GM23338 (cell line): ENCODE measurements at regions not wholly inside any gene's neighbourhood (a gene's known extent, or its start where the extent isn't known, plus 50 kb on each side); places are given as distances from the start of the nearest gene placed in this dataset.

Experiments used
- CREB1 ChIP-seq: fragments of 250-450 bp; sonication (Bioruptor Pico); IDR thresholded peaks from 2 replicates; pipeline ENCODE4 v1.5.0; 2020; ENCODE audit warnings: low read depth, mild to moderate bottlenecking, moderate library complexity
- CTCF ChIP-seq, 2 experiments: fragments of 200-600 bp in 1 of 2; sonication (generic) in 1 of 2; conservative IDR thresholded peaks; 2 replicates each; pipeline versions ENCODE4 v1.5.1 to v1.6.1; 2016 to 2017; ENCODE audit warnings: antibody characterized with exemption in 2 of 2, low read depth in 2 of 2, mild to moderate bottlenecking in 2 of 2, moderate library complexity in 1 of 2
- ETS1 ChIP-seq: IDR thresholded peaks from 2 replicates; pipeline ENCODE4 v1.6.1; 2016; ENCODE audit warnings: antibody characterized with exemption
- EZH2 ChIP-seq: fragments of 200-600 bp; sonication (generic); IDR thresholded peaks from one replicate; pipeline ENCODE4 v1.8.0; 2017; ENCODE audit warnings: antibody characterized with exemption, mild to moderate bottlenecking, low read depth; ENCODE audit not compliant: unreplicated experiment
- EZH2phosphoT487 ChIP-seq: fragments of 200-600 bp; sonication (generic); IDR thresholded peaks from one replicate; pipeline ENCODE4 v1.8.1; 2018; ENCODE audit warnings: antibody characterized with exemption; ENCODE audit not compliant: unreplicated experiment
- JUNB ChIP-seq: IDR thresholded peaks from one replicate; pipeline ENCODE4 v1.6.1; 2016; ENCODE audit warnings: antibody characterized with exemption; ENCODE audit not compliant: unreplicated experiment
- NANOG ChIP-seq: IDR thresholded peaks from 2 replicates; pipeline ENCODE4 v1.6.1; 2016; ENCODE audit warnings: antibody characterized with exemption, borderline replicate concordance
- POLR2AphosphoS5 ChIP-seq: IDR thresholded peaks from 2 replicates; pipeline ENCODE4 v1.6.1; 2016; ENCODE audit warnings: antibody characterized with exemption, low read depth
- STAT1 ChIP-seq: IDR thresholded peaks from one replicate; pipeline ENCODE4 v1.6.1; 2016; ENCODE audit warnings: antibody characterized with exemption; ENCODE audit not compliant: unreplicated experiment
- ZNF114 ChIP-seq: fragments of 250-450 bp; sonication (Bioruptor Pico); IDR thresholded peaks from 2 replicates; pipeline ENCODE4 v1.5.0; 2020; ENCODE audit warnings: mild to moderate bottlenecking, moderate library complexity
- ZNF331 ChIP-seq: fragments of 250-450 bp; sonication (Bioruptor Pico); IDR thresholded peaks from 2 replicates; pipeline ENCODE4 v1.5.0; 2020; ENCODE audit warnings: low read depth, mild to moderate bottlenecking, moderate library complexity
- ZNF462 ChIP-seq: fragments of 250-450 bp; sonication (Bioruptor Pico); IDR thresholded peaks from 2 replicates; pipeline ENCODE4 v1.5.0; 2020; ENCODE audit warnings: mild to moderate bottlenecking, moderate library complexity

- TF ChIP-seq ZNF462 = no peak
- no peak for TF ChIP-seq NANOG
- no peak for TF ChIP-seq ETS1
- TF ChIP-seq EZH2 = no peak
- TF ChIP-seq ZNF331 (CRISPR knock-in tag) = no peak
- TF ChIP-seq CTCF (conservative IDR thresholded peaks at IDR 0.05; ENCODE audit: low read depth in 2 of 2) = no peak
- no peak for TF ChIP-seq JUNB
- no peak for TF ChIP-seq CREB1
- TF ChIP-seq POLR2AphosphoS5 = no peak
- no peak for TF ChIP-seq EZH2phosphoT487
- TF ChIP-seq STAT1 = no peak
- TF ChIP-seq ZNF114 (CRISPR knock-in tag) = no peak
These were observed 307.8 kb upstream of the POM121L12 start (continued) for GRCh38 chr7:52727632-52728031.
